H9 (cell line): ENCODE measurements at regions not wholly inside any gene's neighbourhood (a gene's known extent, or its start where the extent isn't known, plus 50 kb on each side); places are given as distances from the start of the nearest gene placed in this dataset.

ENCODE experiments used
- DNase-seq: peaks from one replicate; pipeline ENCODE4 v3.0.0-alpha.2; 2017
- H2AFZ ChIP-seq: one replicate; pipeline ENCODE4 v1.6.1; 2013; ENCODE audit warnings: mild to moderate bottlenecking, low read length, control low read depth, moderate library complexity
- H2AK5ac ChIP-seq: 2 replicates; pipeline ENCODE4 v1.6.1; 2013; ENCODE audit warnings: low read length, control low read depth, mixed read lengths; ENCODE audit not compliant: insufficient read length
- H2BK120ac ChIP-seq: one replicate; pipeline ENCODE4 v1.6.1; 2013; ENCODE audit warnings: low read depth, mild to moderate bottlenecking, low read length, control low read depth, inconsistent platforms; ENCODE audit not compliant: poor library complexity, severe bottlenecking
- H2BK12ac ChIP-seq: 2 replicates; pipeline ENCODE4 v1.6.1; 2013; ENCODE audit warnings: low read length, control low read depth, mixed read lengths, low read depth; ENCODE audit not compliant: insufficient read length
- H2BK15ac ChIP-seq: 2 replicates; pipeline ENCODE4 v1.6.1; 2013; ENCODE audit warnings: low read depth, low read length, control low read depth
- H2BK20ac ChIP-seq: one replicate; pipeline ENCODE4 v1.6.1; 2013; ENCODE audit warnings: low read depth, mild to moderate bottlenecking, low read length, control low read depth, inconsistent platforms; ENCODE audit not compliant: poor library complexity, severe bottlenecking
- H2BK5ac ChIP-seq: 2 replicates; pipeline ENCODE4 v1.6.1; 2013; ENCODE audit warnings: low read length, control low read depth, mixed read lengths; ENCODE audit not compliant: insufficient read length
- H3K14ac ChIP-seq: 2 replicates; pipeline ENCODE4 v1.6.1; 2013; ENCODE audit warnings: low read length, control low read depth; ENCODE audit not compliant: insufficient read depth
- H3K18ac ChIP-seq: 2 replicates; pipeline ENCODE4 v1.6.1; 2013; ENCODE audit warnings: low read depth, mild to moderate bottlenecking, mixed read lengths, low read length, control low read depth; ENCODE audit not compliant: insufficient read length
- H3K23ac ChIP-seq: 2 replicates; pipeline ENCODE4 v1.6.1; 2013; ENCODE audit warnings: low read length, control low read depth, mixed read lengths, low read depth; ENCODE audit not compliant: insufficient read length
- H3K23me2 ChIP-seq: 2 replicates; pipeline ENCODE4 v1.6.1; 2013; ENCODE audit warnings: low read depth, mild to moderate bottlenecking, mixed read lengths, low read length, control low read depth; ENCODE audit not compliant: insufficient read length, poor library complexity, severe bottlenecking
- H3K27ac ChIP-seq: 2 replicates; pipeline ENCODE4 v1.5.1; 2013; ENCODE audit warnings: low read length, control low read depth, mixed read lengths, low read depth; ENCODE audit not compliant: insufficient read length
- H3K27me3 ChIP-seq: 2 replicates; pipeline ENCODE4 v1.6.1; 2013; ENCODE audit warnings: low read length, control low read depth, inconsistent platforms; ENCODE audit not compliant: insufficient read depth
- H3K4ac ChIP-seq: 2 replicates; pipeline ENCODE4 v1.6.1; 2013; ENCODE audit warnings: low read depth, mild to moderate bottlenecking, control low read depth, inconsistent platforms, low read length, moderate library complexity
- H3K4me1 ChIP-seq: 2 replicates; pipeline ENCODE4 v1.6.1; 2013; ENCODE audit warnings: low read length, control low read depth, inconsistent platforms; ENCODE audit not compliant: insufficient read depth
- H3K4me2 ChIP-seq: 2 replicates; pipeline ENCODE4 v1.6.1; 2013; ENCODE audit warnings: low read length, control low read depth, mixed read lengths; ENCODE audit not compliant: insufficient read length, insufficient read depth
- H3K56ac ChIP-seq: 2 replicates; pipeline ENCODE4 v1.6.1; 2013; ENCODE audit warnings: low read depth, mild to moderate bottlenecking, mixed read lengths, low read length, control low read depth; ENCODE audit not compliant: insufficient read length
- H3K79me1 ChIP-seq: 2 replicates; pipeline ENCODE4 v1.6.1; 2013; ENCODE audit warnings: low read depth, mild to moderate bottlenecking, moderate library complexity, low read length, control low read depth, inconsistent platforms; ENCODE audit not compliant: insufficient read depth, poor library complexity, severe bottlenecking
- H3K79me2 ChIP-seq: 2 replicates; pipeline ENCODE4 v1.6.1; 2013; ENCODE audit warnings: low read length, control low read depth, inconsistent platforms; ENCODE audit not compliant: insufficient read depth
- H3K9ac ChIP-seq: 2 replicates; pipeline ENCODE4 v1.6.1; 2013; ENCODE audit warnings: low read length, control low read depth, mixed read lengths; ENCODE audit not compliant: insufficient read length; ENCODE audit errors: extremely low read depth
- H3K9me3 ChIP-seq: one replicate; pipeline ENCODE4 v1.6.1; 2013; ENCODE audit warnings: low read depth, low read length, inconsistent platforms; ENCODE audit not compliant: control insufficient read depth
- H3T11ph ChIP-seq: one replicate; pipeline ENCODE4 v1.6.1; 2013; ENCODE audit warnings: mild to moderate bottlenecking, low read length, control low read depth, inconsistent platforms
- H4K20me1 ChIP-seq: one replicate; pipeline ENCODE4 v1.6.1; 2013; ENCODE audit not compliant: control insufficient read depth, insufficient read length, insufficient read depth
- H4K5ac ChIP-seq: 2 replicates; pipeline ENCODE4 v1.6.1; 2013; ENCODE audit warnings: low read depth, mild to moderate bottlenecking, mixed read lengths, low read length, control low read depth; ENCODE audit not compliant: insufficient read length
- H4K8ac ChIP-seq: replicated peaks from 2 replicates; pipeline ENCODE4 v1.6.1; 2013; ENCODE audit warnings: low read length, control low read depth, mixed read lengths, low read depth; ENCODE audit not compliant: insufficient read length
- H4K91ac ChIP-seq: 2 replicates; pipeline ENCODE4 v1.6.1; 2013; ENCODE audit warnings: low read depth, mild to moderate bottlenecking, moderate library complexity, mixed read lengths, low read length, control low read depth; ENCODE audit not compliant: insufficient read length
- H3K27ac Mint-ChIP-seq, 3 experiments: 2 replicates in 2 of 3; 3 replicates in 1 of 3; pipeline ENCODE4 v1.8.0; 2020 to 2021; ENCODE audit warnings: mixed read lengths in 3 of 3, mild to moderate bottlenecking in 1 of 3, moderate library complexity in 1 of 3
- H3K27me3 Mint-ChIP-seq: 2 replicates; pipeline ENCODE4 v1.8.0; 2021; ENCODE audit warnings: low read depth, mild to moderate bottlenecking, moderate library complexity, mixed read lengths
- H3K36me3 Mint-ChIP-seq, 3 experiments: 2 replicates in 2 of 3; 3 replicates in 1 of 3; pipeline ENCODE4 v1.8.0; 2020 to 2021; ENCODE audit warnings: low read depth in 3 of 3, mixed read lengths in 3 of 3; ENCODE audit not compliant: insufficient read depth in 1 of 3
- H3K4me1 Mint-ChIP-seq, 2 experiments: 2 replicates each; pipeline ENCODE4 v1.8.0; 2020; ENCODE audit warnings: mixed read lengths in 2 of 2
- H3K4me3 Mint-ChIP-seq, 2 experiments: 2 replicates in 1 of 2; 3 replicates in 1 of 2; pipeline ENCODE4 v1.8.0; 2020 to 2021; ENCODE audit warnings: mild to moderate bottlenecking in 2 of 2, mixed read lengths in 2 of 2, moderate library complexity in 1 of 2
- H3K9me3 Mint-ChIP-seq, 2 experiments: 2 replicates in 1 of 2; 3 replicates in 1 of 2; pipeline ENCODE4 v1.8.0; 2020; ENCODE audit warnings: mild to moderate bottlenecking in 2 of 2, mixed read lengths in 2 of 2, moderate library complexity in 1 of 2
- CTCF ChIP-seq: fragments of 200-600 bp; sonication (generic); conservative IDR thresholded peaks from 3 replicates; pipeline ENCODE4 v1.8.0; 2021; ENCODE audit warnings: antibody characterized with exemption, mild to moderate bottlenecking
- WGBS: extraction: QIAGEN DNeasy Blood & Tissue Kit; methylation state at CpG from one replicate; pipeline ENCODE4 v1.1.7; 2013; ENCODE audit warnings: missing lambda C conversion rate, low lambda C conversion rate, mixed read lengths; ENCODE audit not compliant: insufficient read length; ENCODE audit errors: extremely low coverage; 5-methylcytosine and 5-hydroxymethylcytosine counted together

DNA sequence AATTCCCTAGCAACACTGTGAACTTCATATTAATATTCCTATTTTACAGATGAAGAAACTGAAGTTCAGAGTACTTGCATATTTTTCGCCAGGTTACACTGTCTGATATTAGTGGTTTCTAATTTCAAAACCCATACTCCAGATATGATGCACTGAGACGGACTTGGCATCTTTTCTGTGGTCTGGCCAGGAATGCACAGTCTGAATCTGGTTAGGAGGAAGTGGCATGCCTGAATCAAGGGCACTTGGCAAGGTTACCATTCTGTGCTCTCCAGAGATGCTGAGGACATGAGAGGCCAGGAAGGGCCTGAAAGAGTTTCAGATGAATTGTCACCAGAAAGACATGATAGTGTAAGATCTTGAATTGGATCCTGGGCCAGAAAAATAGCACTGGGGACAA lies 150.1 kb downstream of the HAO1 start:
- H4K5ac ChIP-seq = no peak overlapping the region
- Mint-ChIP-seq H3K9me3 (peaks cover 0 to 3% of the 10 kb centered on the region in 2 experiments; a peak in 2 of 5 replicates), H3K27me3 (no peaks in the 10 kb centered on the region), H3K36me3 (no peaks in the 10 kb centered on the region), H3K4me1 (no peaks in the 10 kb centered on the region), H3K27ac (peak overlapping the region in 1 of 3 experiments; percentile 16; a peak in 1 of 7 replicates), H3K4me3 (no peak overlapping the region)
- H2BK5ac ChIP-seq = no peak overlapping the region
- H3T11ph ChIP-seq = no peak overlapping the region
- no peak overlapping the region for H3K23ac ChIP-seq
- H3K9ac ChIP-seq = no peak overlapping the region
- H3K14ac ChIP-seq = no peak overlapping the region
- no peak for TF ChIP-seq CTCF
- H4K20me1 ChIP-seq = no peaks in the 10 kb centered on the region
- DNase-seq = no peak
- H3K27ac ChIP-seq = no peak overlapping the region
- no peak overlapping the region for H2BK12ac ChIP-seq
- no peaks in the 10 kb centered on the region for H3K79me2 ChIP-seq
- no peak overlapping the region for H3K4ac ChIP-seq
- H3K23me2 ChIP-seq = no peaks in the 10 kb centered on the region
- H4K91ac ChIP-seq = no peak overlapping the region
- H2AFZ ChIP-seq = no peak overlapping the region
- H2AK5ac ChIP-seq = no peak overlapping the region
- no peaks in the 10 kb centered on the region for H3K4me1 ChIP-seq
- WGBS = no CpG with 5 or more reads among the region's 2 CpGs
- no peak overlapping the region for H2BK20ac ChIP-seq
- no peak overlapping the region for H3K56ac ChIP-seq
- no peaks in the 10 kb centered on the region for H3K79me1 ChIP-seq
- no peaks in the 10 kb centered on the region for H3K27me3 ChIP-seq
- no peaks in the 10 kb centered on the region for H3K9me3 ChIP-seq
- H2BK120ac ChIP-seq = no peak overlapping the region
- H3K18ac ChIP-seq = no peak overlapping the region
- H2BK15ac ChIP-seq = no peak overlapping the region
- no peak overlapping the region for H3K4me2 ChIP-seq
- no peak overlapping the region for H4K8ac ChIP-seq
